Rectal smooth muscle tissue (tissue), 1 donor: ENCODE measurements at regions not wholly inside any gene's neighbourhood (a gene's known extent, or its start where the extent isn't known, plus 50 kb on each side); places are given as distances from the start of the nearest gene placed in this dataset.

Experiments used
- H3K27ac ChIP-seq: one replicate; pipeline ENCODE4 v1.7.0; 2013; ENCODE audit warnings: low read depth, low read length, inconsistent platforms
- H3K27me3 ChIP-seq: one replicate; pipeline ENCODE4 v1.7.0; 2013; ENCODE audit warnings: low read length; ENCODE audit not compliant: control insufficient read depth, insufficient read depth
- H3K36me3 ChIP-seq: one replicate; pipeline ENCODE4 v1.7.0; 2013; ENCODE audit warnings: low read length; ENCODE audit not compliant: control insufficient read depth, insufficient read depth
- H3K4me1 ChIP-seq: one replicate; pipeline ENCODE4 v1.7.0; 2013; ENCODE audit warnings: low read length; ENCODE audit not compliant: control insufficient read depth, insufficient read depth
- H3K4me3 ChIP-seq: one replicate; pipeline ENCODE4 v1.7.0; 2013; ENCODE audit warnings: low read length
- H3K9ac ChIP-seq: one replicate; pipeline ENCODE4 v1.7.0; 2013; ENCODE audit warnings: low read length

GRCh38 chr5:175056831-175057230, 332.4 kb downstream of the MSX2 start:
- no peaks in the 10 kb centered on the region for H3K36me3 ChIP-seq
- H3K4me3 ChIP-seq, result no peak overlapping the region
- H3K9ac ChIP-seq, result no peak overlapping the region
- H3K27me3 ChIP-seq, result peaks cover 2% of the 10 kb centered on the region
- H3K27ac ChIP-seq, result no peak overlapping the region
- no peaks in the 10 kb centered on the region for H3K4me1 ChIP-seq

- H3K4me1 ChIP-seq, result no peaks in the 10 kb centered on the region
- H3K4me3 ChIP-seq, result no peak overlapping the region
- H3K27ac ChIP-seq, result no peak overlapping the region
- peaks cover 2% of the 10 kb centered on the region for H3K27me3 ChIP-seq
- no peak overlapping the region for H3K9ac ChIP-seq
- H3K36me3 ChIP-seq, result no peaks in the 10 kb centered on the region
These were observed 329.9 kb downstream of the MSX2 start for GRCh38 chr5:175054243-175054642.

- Histone ChIP-seq H3K4me1 (no peaks in the 10 kb centered on the region), H3K27ac (no peak overlapping the region), H3K27me3 (peaks cover 2% of the 10 kb centered on the region), H3K9ac (no peak overlapping the region), H3K4me3 (no peak overlapping the region), H3K36me3 (no peaks in the 10 kb centered on the region)
These were observed 328.0 kb downstream of the MSX2 start for GRCh38 chr5:175052351-175052750.

- H3K4me3 ChIP-seq, result no peak overlapping the region
- no peak overlapping the region for H3K9ac ChIP-seq
- H3K27me3 ChIP-seq, result no peaks in the 10 kb centered on the region
- no peaks in the 10 kb centered on the region for H3K4me1 ChIP-seq
- H3K36me3 ChIP-seq, result no peaks in the 10 kb centered on the region
- no peak overlapping the region for H3K27ac ChIP-seq
These were observed 322.7 kb downstream of the MSX2 start for GRCh38 chr5:175047048-175047447.

- H3K27ac ChIP-seq, result no peak overlapping the region
These were observed 321.4 kb downstream of the MSX2 start for GRCh38 chr5:175045820-175046219.

GRCh38 chr5:175037820-175038219, 313.4 kb downstream of the MSX2 start:
- Histone ChIP-seq H3K4me3 (no peak overlapping the region), H3K9ac (no peak overlapping the region), H3K27ac (no peak overlapping the region)

More at GRCh38 chr5:175045820-175046219, 321.4 kb downstream of the MSX2 start:
- H3K4me3 ChIP-seq, result no peak overlapping the region
- H3K4me1 ChIP-seq, result no peaks in the 10 kb centered on the region
- no peak overlapping the region for H3K9ac ChIP-seq
- H3K36me3 ChIP-seq, result no peaks in the 10 kb centered on the region
- H3K27me3 ChIP-seq, result no peaks in the 10 kb centered on the region

GRCh38 chr5:175035882-175036533, 311.6 kb downstream of the MSX2 start:
- Histone ChIP-seq H3K4me3 (no peak overlapping the region), H3K36me3 (no peaks in the 10 kb centered on the region), H3K27ac (no peak overlapping the region), H3K27me3 (no peaks in the 10 kb centered on the region), H3K9ac (no peak overlapping the region), H3K4me1 (no peaks in the 10 kb centered on the region)

More at GRCh38 chr5:175037820-175038219, 313.4 kb downstream of the MSX2 start:
- no peaks in the 10 kb centered on the region for H3K4me1 ChIP-seq
- H3K36me3 ChIP-seq, result no peaks in the 10 kb centered on the region
- H3K27me3 ChIP-seq, result no peaks in the 10 kb centered on the region

- Histone ChIP-seq H3K27ac (no peak overlapping the region), H3K27me3 (no peaks in the 10 kb centered on the region), H3K4me1 (no peaks in the 10 kb centered on the region), H3K4me3 (no peak overlapping the region), H3K36me3 (no peaks in the 10 kb centered on the region), H3K9ac (no peak overlapping the region)
These were observed 310.5 kb downstream of the MSX2 start for GRCh38 chr5:175034924-175035323.

GRCh38 chr5:175032741-175033151, 308.4 kb downstream of the MSX2 start:
- H3K9ac ChIP-seq, result no peak overlapping the region
- H3K4me1 ChIP-seq, result no peaks in the 10 kb centered on the region
- no peak overlapping the region for H3K4me3 ChIP-seq
- H3K27ac ChIP-seq, result no peak overlapping the region
- no peaks in the 10 kb centered on the region for H3K36me3 ChIP-seq
- no peaks in the 10 kb centered on the region for H3K27me3 ChIP-seq

GRCh38 chr5:175032013-175032412, 307.6 kb downstream of the MSX2 start:
- no peaks in the 10 kb centered on the region for H3K36me3 ChIP-seq
- no peaks in the 10 kb centered on the region for H3K4me1 ChIP-seq
- no peak overlapping the region for H3K27ac ChIP-seq
- no peaks in the 10 kb centered on the region for H3K27me3 ChIP-seq
- H3K4me3 ChIP-seq, result no peak overlapping the region
- H3K9ac ChIP-seq, result no peak overlapping the region

- H3K9ac ChIP-seq, result no peak overlapping the region
- no peaks in the 10 kb centered on the region for H3K36me3 ChIP-seq
- H3K4me3 ChIP-seq, result no peak overlapping the region
- no peak overlapping the region for H3K27ac ChIP-seq
- H3K4me1 ChIP-seq, result no peaks in the 10 kb centered on the region
- H3K27me3 ChIP-seq, result no peaks in the 10 kb centered on the region
These were observed 303.0 kb downstream of the MSX2 start for GRCh38 chr5:175027390-175027789.

GRCh38 chr5:175025077-175025476, 300.7 kb downstream of the MSX2 start:
- Histone ChIP-seq H3K27ac (no peak overlapping the region), H3K36me3 (no peaks in the 10 kb centered on the region), H3K4me1 (no peaks in the 10 kb centered on the region), H3K4me3 (no peak overlapping the region), H3K9ac (no peak overlapping the region), H3K27me3 (no peaks in the 10 kb centered on the region)

- no peaks in the 10 kb centered on the region for H3K36me3 ChIP-seq
- no peak overlapping the region for H3K9ac ChIP-seq
- no peaks in the 10 kb centered on the region for H3K4me1 ChIP-seq
- H3K4me3 ChIP-seq, result no peak overlapping the region
- no peaks in the 10 kb centered on the region for H3K27me3 ChIP-seq
- no peak overlapping the region for H3K27ac ChIP-seq
These were observed 297.7 kb downstream of the MSX2 start for GRCh38 chr5:175021841-175022625.
